CD4-positive, alpha-beta T cell (primary cell): ENCODE measurements at regions not wholly inside any gene's neighbourhood (a gene's known extent, or its start where the extent isn't known, plus 50 kb on each side); places are given as distances from the start of the nearest gene placed in this dataset.

Source experiments
- ATAC-seq: fragments of 200-7000 bp; cut with Tn5 transposase; one replicate; pipeline ENCODE4 v1.10.0; 2022; ENCODE audit warnings: mild to moderate bottlenecking; ENCODE audit not compliant: poor library complexity
- CTCF ChIA-PET: fragments of 350-600 bp; sonication (Branson Sonifier 250); formaldehyde crosslinking; loops from one replicate; lab custom pipeline; 2021; ENCODE audit warnings: antibody characterized with exemption, inconsistent platforms; lab: Charles Lee
- POLR2A ChIA-PET: fragments of 350-600 bp; sonication (Branson Sonifier 250); formaldehyde crosslinking; loops from one replicate; lab custom pipeline; 2021; ENCODE audit warnings: antibody characterized with exemption, inconsistent platforms; lab: Charles Lee
- DNase-seq, 14 experiments: peaks; one replicate each; pipeline ENCODE4 v3.0.0-alpha.2; 2013 to 2020; ENCODE audit warnings: mixed read lengths in 2 of 14
- H3K27ac ChIP-seq, 2 donors: one replicate each; pipeline versions ENCODE4 v1.5.1 to v1.7.0; 2013; ENCODE audit warnings: low read length in 2 of 2, low read depth in 1 of 2, mild to moderate bottlenecking in 1 of 2
- H3K27me3 ChIP-seq, 2 experiments: 1 replicate in 1 of 2; 2 replicates in 1 of 2; pipeline versions ENCODE4 v1.6.1 to v1.7.0; 2013; ENCODE audit warnings: low read length in 2 of 2, control low read depth in 1 of 2, mild to moderate bottlenecking in 1 of 2, moderate library complexity in 1 of 2; ENCODE audit not compliant: insufficient read depth in 2 of 2, control insufficient read depth in 1 of 2
- H3K36me3 ChIP-seq: one replicate; pipeline ENCODE4 v1.6.1; 2013; ENCODE audit warnings: low read length, control low read depth; ENCODE audit not compliant: insufficient read depth
- H3K4me1 ChIP-seq: one replicate; pipeline ENCODE4 v1.6.1; 2013; ENCODE audit warnings: low read length, control low read depth; ENCODE audit not compliant: insufficient read depth
- H3K4me3 ChIP-seq: one replicate; pipeline ENCODE4 v1.5.1; 2013; ENCODE audit warnings: mild to moderate bottlenecking, low read length, moderate library complexity
- H3K9me3 ChIP-seq, 2 experiments: 1 replicate in 1 of 2; 2 replicates in 1 of 2; pipeline versions ENCODE4 v1.6.1 to v1.7.0; 2013; ENCODE audit warnings: low read length in 2 of 2, mild to moderate bottlenecking in 2 of 2, control low read depth in 1 of 2, moderate library complexity in 1 of 2; ENCODE audit not compliant: control insufficient read depth in 1 of 2, insufficient read depth in 1 of 2
- H3K27ac Mint-ChIP-seq: one replicate; pipeline ENCODE4 v1.8.0; 2020; ENCODE audit warnings: mixed read lengths
- H3K27me3 Mint-ChIP-seq: one replicate; pipeline ENCODE4 v1.8.0; 2021; ENCODE audit warnings: mixed read lengths
- H3K36me3 Mint-ChIP-seq: one replicate; pipeline ENCODE4 v1.8.0; 2021; ENCODE audit warnings: low read depth, mixed read lengths
- H3K4me1 Mint-ChIP-seq: one replicate; pipeline ENCODE4 v1.8.0; 2021; ENCODE audit warnings: low read depth, mixed read lengths
- H3K4me3 Mint-ChIP-seq: one replicate; pipeline ENCODE4 v1.8.0; 2020; ENCODE audit warnings: mild to moderate bottlenecking, mixed read lengths
- H3K9me3 Mint-ChIP-seq: one replicate; pipeline ENCODE4 v1.8.0; 2020; ENCODE audit warnings: mixed read lengths
- CTCF ChIP-seq: fragments of 200-600 bp; IDR thresholded peaks from one replicate; pipeline ENCODE4 v1.8.0; 2022; ENCODE audit warnings: antibody characterized with exemption, mild to moderate bottlenecking
- intact Hi-C, 2 experiments: fragments of 100-400 bp; cut with DNase I in 1 of 2; cut with micrococcal nuclease in 1 of 2; formaldehyde crosslinking; loops; one replicate each; pipeline versions ENCODE4 v1.15.1 to v1.9.0; 2023 to 2025; cut with DNase I, micrococcal nuclease

GRCh38 chr20:17819395-17820093, 119.8 kb downstream of the BANF2 start:
- no peak overlapping the region for H3K27ac ChIP-seq
- Mint-ChIP-seq H3K27me3 (no peaks in the 10 kb centered on the region), H3K27ac (no peak overlapping the region), H3K4me1 (no peaks in the 10 kb centered on the region), H3K4me3 (no peak overlapping the region), H3K9me3 (peaks cover 4% of the 10 kb centered on the region), H3K36me3 (no peaks in the 10 kb centered on the region)
- no peak for TF ChIP-seq CTCF
- DNase-seq (no peak), ATAC-seq (no peak)
- intact Hi-C loops = no loop called here
- no peaks in the 10 kb centered on the region for H3K4me1 ChIP-seq
- CTCF ChIA-PET = no interaction called here
- H3K9me3 ChIP-seq = peaks cover 0 to 13% of the 10 kb centered on the region in 2 experiments
- H3K4me3 ChIP-seq = no peak overlapping the region
- H3K27me3 ChIP-seq = no peaks in the 10 kb centered on the region
- POLR2A ChIA-PET = no interaction called here
- no peaks in the 10 kb centered on the region for H3K36me3 ChIP-seq

GRCh38 chr20:17818187-17818586, 118.4 kb downstream of the BANF2 start:
- H3K36me3 ChIP-seq = no peaks in the 10 kb centered on the region
- H3K9me3 ChIP-seq = peaks cover 0 to 13% of the 10 kb centered on the region in 2 experiments
- no peak for TF ChIP-seq CTCF
- H3K36me3 Mint-ChIP-seq = no peaks in the 10 kb centered on the region
- no peaks in the 10 kb centered on the region for H3K27me3 Mint-ChIP-seq
- no peak overlapping the region for H3K4me3 Mint-ChIP-seq
- H3K9me3 Mint-ChIP-seq = peaks cover 4% of the 10 kb centered on the region
- DNase-seq (no peak), ATAC-seq (no peak)
- H3K27me3 ChIP-seq = no peaks in the 10 kb centered on the region
- no peak overlapping the region for H3K4me3 ChIP-seq
- H3K27ac Mint-ChIP-seq = no peak overlapping the region
- H3K27ac ChIP-seq = no peak overlapping the region
- CTCF ChIA-PET = no interaction called here
- no peaks in the 10 kb centered on the region for H3K4me1 ChIP-seq
- no peaks in the 10 kb centered on the region for H3K4me1 Mint-ChIP-seq
- intact Hi-C loops = no loop called here
- POLR2A ChIA-PET = no interaction called here

- DNase-seq (no peak), ATAC-seq (no peak)
- no peak for TF ChIP-seq CTCF
- intact Hi-C loops = no loop called here
- Mint-ChIP-seq H3K27ac (no peak overlapping the region), H3K9me3 (peaks cover 4% of the 10 kb centered on the region), H3K4me3 (no peak overlapping the region), H3K4me1 (no peaks in the 10 kb centered on the region), H3K36me3 (no peaks in the 10 kb centered on the region), H3K27me3 (no peaks in the 10 kb centered on the region)
- Histone ChIP-seq H3K27ac (no peak overlapping the region), H3K4me1 (no peaks in the 10 kb centered on the region), H3K36me3 (no peaks in the 10 kb centered on the region), H3K4me3 (no peak overlapping the region), H3K9me3 (peaks cover 0 to 13% of the 10 kb centered on the region in 2 experiments), H3K27me3 (no peaks in the 10 kb centered on the region)
- CTCF ChIA-PET = no interaction called here
- POLR2A ChIA-PET = no interaction called here
Observed at GRCh38 chr20:17816804-17817587, 117.2 kb downstream of the BANF2 start.
